ENCODE measurements at regions not wholly inside any gene's neighbourhood (a gene's known extent, or its start where the extent isn't known, plus 50 kb on each side); places are given as distances from the start of the nearest gene placed in this dataset.

- DNase-seq = no peak
Measured at GRCh38 chr18:41444943-41445342, 510.1 kb upstream of the PIK3C3 start.

GRCh38 chr18:41436772-41437171, 518.3 kb upstream of the PIK3C3 start:
- no peak for DNase-seq

GRCh38 chr18:41418598-41418997, 536.4 kb upstream of the PIK3C3 start:
- DNase-seq = no peak

GRCh38 chr18:41416044-41416443, 539.0 kb upstream of the PIK3C3 start:
- no peak for DNase-seq

GRCh38 chr18:41410006-41410405, 545.0 kb upstream of the PIK3C3 start:
- no peak for DNase-seq

GRCh38 chr18:41406834-41407233, 548.2 kb upstream of the PIK3C3 start:
- no peak for DNase-seq

GRCh38 chr18:41396861-41397260, 558.2 kb upstream of the PIK3C3 start:
- DNase-seq = no peak

- DNase-seq = no peak
Measured at GRCh38 chr18:41396211-41396610, 558.8 kb upstream of the PIK3C3 start.

- DNase-seq = no peak
Measured at GRCh38 chr18:41395695-41396094, 559.3 kb upstream of the PIK3C3 start.

- DNase-seq = no peak
Measured at GRCh38 chr18:41391616-41392595, 563.1 kb upstream of the PIK3C3 start.

GRCh38 chr18:41390309-41390708, 564.7 kb upstream of the PIK3C3 start:
- no peak for DNase-seq

- DNase-seq = no peak
Measured at GRCh38 chr18:41378598-41378997, 576.4 kb upstream of the PIK3C3 start.

- no peak for DNase-seq
Measured at GRCh38 chr18:41373612-41374011, 581.4 kb upstream of the PIK3C3 start.

GRCh38 chr18:41372046-41372665, 582.9 kb upstream of the PIK3C3 start:
- no peak for DNase-seq

GRCh38 chr18:41371156-41372045, 583.6 kb upstream of the PIK3C3 start:
- DNase-seq = no peak

- no peak for DNase-seq
Measured at GRCh38 chr18:41370740-41371139, 584.3 kb upstream of the PIK3C3 start.

- DNase-seq = no peak
Measured at GRCh38 chr18:41357708-41358107, 597.3 kb upstream of the PIK3C3 start.

GRCh38 chr18:41353777-41354528, 601.1 kb upstream of the PIK3C3 start:
- no peak for DNase-seq

- DNase-seq = no peak
Measured at GRCh38 chr18:41351430-41351829, 603.6 kb upstream of the PIK3C3 start.

GRCh38 chr18:41347057-41347456, 608.0 kb upstream of the PIK3C3 start:
- DNase-seq = no peak

- no peak for DNase-seq
Measured at GRCh38 chr18:41343808-41344207, 611.2 kb upstream of the PIK3C3 start.

GRCh38 chr18:41338341-41338740, 616.7 kb upstream of the PIK3C3 start:
- DNase-seq = no peak
